GM21367 (cell line): ENCODE measurements at regions not wholly inside any gene's neighbourhood (a gene's known extent, or its start where the extent isn't known, plus 50 kb on each side); places are given as distances from the start of the nearest gene placed in this dataset.
A peak's percentile ranks its signal among the peaks of the same experiment; 100 is the strongest.

Experiments
- ATAC-seq: cut with Tn5 transposase; IDR thresholded peaks from one replicate; pipeline ENCODE4 v1.9.1; 2021; ENCODE audit not compliant: unreplicated experiment

DNA sequence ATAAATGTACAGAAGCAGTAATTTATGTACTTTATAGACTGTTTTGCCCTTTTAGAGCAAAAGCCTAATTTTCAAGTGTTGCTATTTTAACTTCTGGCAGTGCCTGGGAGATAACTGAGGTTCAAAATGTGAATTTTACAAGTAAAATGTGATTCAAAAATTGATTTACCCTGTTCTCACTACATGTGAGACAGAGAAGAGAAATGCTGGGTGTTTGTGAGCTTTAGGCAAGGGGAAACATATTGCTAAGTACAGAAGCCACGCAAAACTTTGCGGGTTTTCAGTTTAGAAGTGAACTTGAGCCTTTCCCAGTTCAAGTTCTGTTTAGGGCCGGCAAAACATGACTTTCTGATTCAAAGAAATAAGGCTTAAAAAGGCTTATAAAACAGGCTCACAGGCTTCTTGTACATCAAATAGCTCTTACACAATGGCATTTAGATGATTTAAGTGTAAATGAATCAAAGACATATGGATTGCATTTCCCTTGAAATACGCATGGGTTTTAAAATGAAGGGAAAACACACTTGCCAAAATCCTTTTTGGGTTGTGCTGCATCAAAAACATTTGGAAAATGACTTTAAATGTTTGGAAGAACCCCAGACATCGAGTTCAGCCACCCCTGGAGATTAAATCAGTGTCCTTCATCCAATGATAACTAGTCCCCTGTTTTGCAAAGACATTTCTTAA is 370.8 kb upstream of the MEF2C start:
- ATAC-seq: no peak

DNA sequence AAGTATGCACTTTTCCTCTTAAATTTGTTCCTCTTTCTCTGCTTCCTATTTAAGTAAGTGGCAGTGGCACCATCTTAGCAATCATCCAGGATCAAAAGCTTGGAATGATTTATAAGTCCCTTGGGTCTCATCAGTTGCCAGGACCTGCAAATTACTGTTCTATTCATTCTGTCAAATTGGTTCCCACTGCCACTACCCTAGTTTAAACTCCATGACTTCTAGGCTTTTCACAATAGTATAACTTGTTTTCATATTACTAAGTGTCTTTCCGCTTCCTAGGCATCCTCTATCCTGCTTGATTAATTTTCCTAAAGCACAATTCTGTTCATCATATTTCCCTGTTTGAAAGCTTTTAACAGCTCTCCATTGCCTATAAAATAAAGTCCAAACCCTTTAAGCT is 363.9 kb upstream of the MEF2C start:
- no peak for ATAC-seq

DNA sequence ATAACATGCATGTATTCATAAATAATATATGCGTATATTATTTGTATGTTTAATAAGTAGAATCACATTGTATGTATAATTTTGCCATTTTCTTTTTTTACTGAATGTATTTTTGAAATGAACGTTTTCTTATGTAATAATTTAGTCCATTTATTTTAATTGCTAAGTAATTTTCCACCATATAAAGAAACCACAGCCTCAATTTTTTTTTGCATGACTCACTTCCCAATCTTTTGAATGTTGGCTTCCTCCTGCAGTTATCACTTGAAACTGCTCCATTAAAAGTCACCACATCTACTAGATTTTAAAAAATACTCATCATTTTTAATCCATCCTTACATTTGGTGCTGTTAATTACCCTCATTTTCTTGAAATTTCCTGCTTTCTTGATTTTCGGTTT is 363.3 kb upstream of the MEF2C start:
- no peak for ATAC-seq

DNA sequence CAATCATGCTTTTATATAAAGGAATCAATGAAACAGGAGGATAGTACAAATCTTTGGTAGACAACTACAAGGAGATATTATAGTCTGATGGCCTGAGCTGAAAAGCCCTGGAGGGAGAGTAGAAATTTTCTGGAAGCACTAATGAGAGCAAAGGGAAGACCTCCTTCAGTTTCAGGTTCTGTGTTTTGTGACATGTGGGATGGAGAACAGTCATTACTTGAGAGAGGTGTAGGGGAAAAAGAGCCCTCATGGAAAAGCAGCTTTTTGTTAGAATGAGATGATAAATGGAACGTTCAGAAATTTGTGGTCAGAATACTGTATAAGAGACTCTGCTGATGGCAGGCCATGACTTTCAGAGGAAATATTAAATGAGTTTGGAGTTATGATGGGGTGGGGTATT is 360.6 kb upstream of the MEF2C start:
- ATAC-seq: no peak

DNA sequence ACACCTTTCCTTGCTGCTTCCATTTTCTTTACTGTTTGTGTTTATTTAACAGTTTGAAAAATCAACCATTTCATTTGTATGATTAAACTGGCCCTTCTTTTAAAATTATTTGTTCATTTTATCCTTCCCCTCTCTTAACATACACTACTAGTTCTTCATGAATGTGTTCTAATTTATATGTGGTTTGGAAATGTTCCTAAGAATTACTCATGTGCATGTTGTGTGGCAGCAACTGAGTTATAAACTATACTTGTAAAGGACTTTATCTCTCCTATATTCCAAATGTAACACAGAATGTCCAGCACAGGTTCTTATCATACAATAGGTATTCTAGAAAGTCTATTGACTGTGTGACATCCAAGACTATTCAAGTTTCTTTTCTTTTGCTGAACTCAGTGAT is 358.2 kb upstream of the MEF2C start:
- ATAC-seq: no peak

DNA sequence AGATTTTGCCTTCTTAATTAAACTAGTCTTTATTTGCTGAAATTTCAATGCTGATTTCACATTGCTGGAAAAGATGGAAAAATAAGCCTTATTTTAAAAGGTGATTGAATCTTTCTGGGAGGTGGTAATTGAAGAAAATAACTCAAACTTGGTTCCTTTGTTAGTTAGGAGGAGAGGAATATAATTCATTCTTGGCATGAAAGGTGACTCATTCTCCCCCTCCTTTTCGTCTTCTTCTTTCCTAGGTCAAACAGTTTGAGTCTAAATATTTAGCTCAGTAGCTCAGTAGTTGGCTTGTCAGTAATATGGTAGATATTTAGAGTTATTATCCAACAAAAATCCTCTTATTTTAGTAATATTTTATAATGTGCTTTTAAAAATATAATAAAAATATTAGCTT is 353.9 kb upstream of the MEF2C start:
- ATAC-seq: no peak

DNA sequence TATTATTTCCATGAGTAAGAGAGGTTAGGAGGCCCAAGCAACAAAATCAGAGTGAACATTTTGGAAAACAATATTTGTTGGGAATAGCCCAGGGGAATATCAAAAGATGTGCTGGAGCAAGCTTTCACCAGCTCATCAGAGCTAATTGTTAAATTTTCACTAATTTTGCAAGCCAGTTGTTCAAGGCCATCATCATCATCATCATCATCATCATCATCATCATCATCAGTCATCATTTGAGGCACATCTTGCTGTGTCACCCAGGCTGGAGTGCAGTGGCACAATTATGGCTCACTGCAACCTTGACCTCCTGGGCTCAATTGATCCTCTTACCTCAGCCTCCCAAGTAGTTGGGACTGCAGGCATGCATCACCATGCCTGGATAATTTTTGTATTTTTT is 350.5 kb upstream of the MEF2C start:
- no peak for ATAC-seq

DNA sequence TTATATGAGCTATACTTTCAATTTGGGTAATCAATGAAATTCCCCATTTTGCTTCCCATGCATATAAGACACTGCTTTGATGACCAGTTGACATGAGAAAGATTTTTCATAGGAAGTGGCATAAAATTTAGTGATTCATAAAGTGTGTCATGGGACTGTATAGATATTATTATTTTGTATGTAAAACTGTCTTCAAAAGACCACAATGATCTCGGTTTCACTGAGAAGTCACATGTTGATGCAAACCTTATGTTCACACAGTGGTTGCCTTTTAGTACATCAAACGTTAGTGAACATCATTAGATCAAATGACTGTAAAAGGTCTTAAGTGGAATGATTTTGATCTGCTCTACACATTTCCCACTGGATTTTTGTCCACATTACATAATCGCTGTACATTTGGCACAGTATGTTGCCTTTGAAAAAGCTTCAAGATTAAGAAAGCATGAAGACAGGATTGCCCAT is 349.2 kb upstream of the MEF2C start:
- ATAC-seq: peak; percentile 96

DNA sequence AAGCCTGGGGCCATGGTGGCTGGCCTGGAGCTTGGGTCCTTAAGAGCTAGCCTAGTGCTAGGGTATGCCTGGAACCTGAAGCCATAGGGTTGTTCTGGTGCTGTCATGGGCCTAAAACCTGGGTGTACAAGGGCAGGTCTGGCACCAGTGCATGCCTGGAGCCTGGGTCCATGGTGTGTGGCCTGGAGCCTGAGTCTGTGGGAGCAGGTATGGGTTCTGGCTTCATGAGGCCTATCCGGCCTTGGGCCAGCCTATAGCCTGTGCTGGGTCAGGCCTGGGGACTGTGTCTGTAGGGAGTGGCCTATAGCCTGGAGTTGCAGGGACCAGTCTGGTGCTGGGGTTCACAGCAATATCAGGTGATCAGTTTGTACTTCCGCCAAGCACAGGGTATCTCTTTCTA is 347.2 kb upstream of the MEF2C start:
- no peak for ATAC-seq

DNA sequence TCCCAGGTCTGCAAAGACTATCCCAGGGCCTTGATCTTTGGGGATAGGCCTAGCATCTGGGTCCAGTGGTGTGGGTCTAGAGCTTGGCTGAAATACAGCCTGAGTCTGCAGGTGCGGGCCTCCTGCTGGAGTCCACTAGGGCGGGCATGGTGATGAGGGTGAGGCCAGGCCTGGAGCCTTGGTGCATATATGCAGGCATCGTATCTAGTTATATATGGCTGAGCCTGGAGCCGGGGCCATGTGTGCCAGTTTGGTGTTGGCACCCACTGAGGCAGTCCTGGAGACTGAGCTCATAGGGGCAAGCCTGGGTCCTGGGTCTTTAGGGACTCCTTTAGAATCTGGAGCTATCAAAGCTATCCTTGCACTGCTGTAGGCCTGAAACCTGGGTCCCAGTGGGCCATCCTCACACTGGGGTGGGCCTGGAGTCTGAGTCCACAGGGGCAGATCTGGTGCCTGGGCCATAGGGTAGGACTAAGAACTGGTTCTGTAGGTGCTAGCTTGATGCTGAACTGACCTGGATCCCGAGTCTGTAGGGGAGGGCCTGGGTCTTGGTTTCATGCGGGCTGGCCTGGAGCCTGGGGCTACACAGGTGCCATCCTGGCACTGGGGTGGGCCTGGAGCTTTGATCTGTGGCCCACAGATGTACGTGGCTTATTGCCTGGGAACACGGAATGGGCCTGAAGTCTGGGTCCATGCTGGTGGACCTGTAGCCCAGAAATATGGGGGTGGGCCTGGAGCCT is 346.5 kb upstream of the MEF2C start:
- no peak for ATAC-seq

DNA sequence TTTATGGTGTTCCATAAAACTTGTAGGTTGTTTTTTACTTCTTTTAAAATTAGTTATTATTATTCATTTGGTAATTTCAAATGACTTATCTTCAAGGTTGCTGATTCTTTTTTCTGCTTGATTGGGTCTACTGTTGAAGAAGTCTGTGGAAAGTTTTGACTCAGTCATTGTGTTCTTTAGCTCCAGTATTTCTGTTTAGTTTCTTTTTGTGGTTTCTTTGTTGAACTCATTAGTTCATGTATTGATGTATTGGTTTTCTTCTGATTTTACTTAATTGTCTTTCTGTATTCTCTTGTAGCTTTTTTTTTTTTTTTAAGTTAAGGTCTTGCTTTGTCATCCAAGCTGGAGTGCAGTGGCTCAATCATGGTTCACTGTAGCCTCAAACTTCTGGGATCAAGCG is 345.4 kb upstream of the MEF2C start:
- no peak for ATAC-seq

DNA sequence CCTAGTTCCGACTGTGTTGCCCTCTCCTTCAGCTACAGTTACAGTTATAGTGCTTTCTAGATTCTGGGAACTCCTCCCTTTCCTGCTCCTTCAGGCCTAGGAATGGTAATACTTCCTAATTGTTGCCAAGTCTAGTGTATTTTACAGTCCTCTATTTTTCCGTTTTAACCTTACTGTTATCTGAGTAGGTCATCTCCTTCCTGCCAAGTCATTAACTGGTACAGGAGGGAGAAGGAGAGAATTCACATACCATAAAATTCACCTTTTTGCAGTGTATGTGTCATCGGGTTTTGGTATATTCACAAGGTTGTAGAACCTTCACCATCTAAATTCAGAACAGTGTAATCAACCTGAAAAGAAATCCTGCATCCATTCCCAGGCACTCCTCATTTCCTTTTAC is 335.4 kb upstream of the MEF2C start:
- no peak for ATAC-seq

DNA sequence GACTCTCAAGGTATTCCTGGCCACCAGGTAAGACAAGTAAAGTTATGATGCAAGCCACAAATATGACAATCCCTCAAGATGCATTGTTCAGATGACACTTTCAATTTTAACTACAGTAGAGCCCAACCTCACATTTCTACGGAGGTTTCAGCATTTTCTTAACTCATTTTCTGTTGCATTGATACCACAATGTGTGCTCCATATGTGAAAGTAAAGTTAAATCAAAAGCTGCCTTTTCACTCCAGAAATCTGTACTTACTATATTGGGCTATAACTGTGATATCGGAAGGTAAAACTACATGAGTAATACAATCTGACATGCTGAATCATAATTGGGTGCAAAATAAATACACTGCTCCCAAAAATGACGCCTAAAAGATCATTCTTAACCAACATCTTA is 333.6 kb upstream of the MEF2C start:
- ATAC-seq: no peak

DNA sequence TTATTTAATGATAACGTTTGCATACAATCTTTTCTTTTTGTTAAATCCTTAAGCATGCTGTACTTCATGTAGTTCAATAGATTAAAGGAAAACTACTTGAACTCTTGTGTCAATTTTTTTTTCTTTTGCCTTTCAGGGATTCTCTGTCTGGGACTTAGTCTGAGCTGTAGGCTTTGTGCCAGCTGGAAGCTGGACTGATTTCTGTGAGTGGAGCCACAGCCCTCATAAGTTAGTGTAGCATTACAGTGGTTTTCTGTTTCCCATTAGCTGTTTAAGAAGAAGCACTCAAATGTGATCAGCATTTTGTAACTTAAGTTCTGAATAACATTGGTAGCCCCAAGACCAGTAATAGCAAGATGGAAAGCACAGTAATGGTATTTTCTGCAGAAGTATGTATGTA is 330.6 kb upstream of the MEF2C start:
- no peak for ATAC-seq

DNA sequence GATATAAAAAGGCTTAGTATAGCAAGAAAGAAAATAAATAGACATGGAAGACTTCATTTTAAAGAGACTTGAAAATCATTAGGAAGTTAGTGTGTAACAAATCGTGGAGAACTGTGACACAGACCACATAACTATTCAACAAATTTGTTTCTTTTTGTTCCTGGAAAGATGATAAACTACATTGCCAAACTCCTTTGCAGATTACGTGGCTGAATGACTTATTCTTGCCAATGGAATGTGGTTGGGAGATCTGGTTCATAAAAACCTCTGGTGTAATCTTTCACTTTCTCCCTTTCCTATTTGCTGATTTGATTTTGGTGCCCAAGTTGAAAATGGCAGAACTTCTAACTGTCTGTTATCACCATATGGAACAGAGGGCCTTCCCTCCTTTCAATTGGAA is 328.9 kb upstream of the MEF2C start:
- ATAC-seq: no peak

DNA sequence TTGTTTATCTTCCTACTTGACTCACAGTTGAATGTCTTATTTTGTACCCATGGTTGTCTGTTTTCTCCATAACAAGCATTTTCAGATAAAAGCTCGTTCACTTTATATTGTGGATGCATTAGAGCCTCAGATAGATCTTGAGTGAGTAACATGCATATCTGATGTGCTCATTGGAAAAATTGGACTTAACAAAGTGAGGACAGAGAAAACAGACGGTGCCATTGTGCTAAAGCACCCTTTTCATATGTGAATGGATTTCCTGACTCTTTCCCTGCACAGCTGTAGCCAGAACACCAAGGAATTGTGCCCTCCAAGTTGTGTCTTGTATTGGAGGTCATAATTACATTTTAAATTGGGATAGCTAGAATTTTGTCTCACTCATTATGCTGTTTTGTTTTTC is 325.8 kb upstream of the MEF2C start:
- no peak for ATAC-seq

DNA sequence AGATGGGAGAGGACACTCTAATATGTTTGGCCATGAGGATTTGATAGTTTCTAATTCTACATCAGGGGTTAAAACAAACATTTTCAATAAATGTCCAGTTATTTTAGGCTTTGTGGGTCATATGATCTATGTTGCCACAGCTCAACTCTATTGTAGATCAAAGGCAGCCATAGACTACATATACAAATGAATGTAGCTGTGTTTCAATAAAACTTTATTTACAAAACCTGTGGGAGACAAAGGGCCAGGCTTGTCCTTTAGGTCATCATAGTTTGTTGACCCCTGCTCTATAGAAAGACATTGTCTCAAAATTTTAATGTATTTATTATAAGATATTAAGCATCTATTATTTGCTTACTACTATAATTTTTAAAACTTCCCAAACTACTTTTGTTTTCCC is 325.4 kb upstream of the MEF2C start:
- ATAC-seq: no peak

DNA sequence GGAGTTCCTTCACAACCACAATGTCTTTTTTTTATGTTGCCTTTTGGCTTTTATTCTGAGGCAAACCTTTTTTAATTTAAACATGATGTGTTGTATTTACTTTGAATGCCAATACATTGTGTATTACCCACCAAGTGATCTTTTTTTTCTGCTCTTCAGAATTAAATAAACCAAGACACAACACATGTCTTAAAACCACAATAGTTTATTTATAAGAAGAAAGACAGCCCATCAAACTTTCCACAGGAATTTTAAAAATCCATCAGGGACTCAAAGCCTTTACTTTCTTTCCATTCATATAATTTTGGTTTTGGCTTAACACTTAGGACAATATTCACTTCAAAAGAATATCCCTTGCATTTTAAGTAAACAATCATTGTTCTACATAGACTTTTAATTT is 321.8 kb upstream of the MEF2C start:
- ATAC-seq: no peak

DNA sequence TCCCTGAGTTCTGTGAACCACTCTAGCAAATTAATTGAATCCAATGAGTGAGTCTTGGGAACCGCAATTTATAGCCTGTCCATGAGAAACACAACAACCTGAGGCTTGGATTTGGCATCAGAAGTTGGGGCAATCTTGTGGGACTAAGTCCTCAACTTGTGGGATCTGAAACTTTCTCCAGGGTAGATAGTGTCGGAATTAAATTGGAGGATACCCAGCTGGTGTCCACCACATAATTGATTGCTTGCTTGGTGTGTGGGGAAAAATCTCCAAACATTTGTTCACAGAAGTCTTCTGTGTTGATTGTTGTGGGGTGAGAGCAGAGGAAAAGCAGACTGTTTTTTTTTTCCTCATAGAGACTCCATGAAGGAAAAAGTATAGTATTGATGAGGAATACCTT is 320.6 kb upstream of the MEF2C start:
- ATAC-seq: no peak

DNA sequence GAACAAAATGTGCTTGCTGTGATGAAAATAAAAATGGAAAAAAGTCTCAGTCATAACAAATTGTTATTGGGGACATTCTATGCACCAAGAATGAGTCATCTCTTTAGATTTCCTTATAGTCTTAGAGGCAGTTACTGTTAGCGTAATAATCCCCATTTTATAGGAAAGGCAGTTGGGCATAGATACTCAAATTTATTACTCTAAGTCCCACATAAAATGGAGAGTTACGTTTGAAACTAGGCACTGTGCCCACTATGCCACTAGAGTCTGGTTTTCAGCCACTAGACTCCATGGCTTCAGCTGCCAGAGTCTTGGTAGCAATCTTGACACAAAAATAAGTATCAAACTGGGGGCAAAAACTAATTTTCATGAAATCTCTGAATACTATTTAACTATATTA is 317.9 kb upstream of the MEF2C start:
- ATAC-seq: no peak

DNA sequence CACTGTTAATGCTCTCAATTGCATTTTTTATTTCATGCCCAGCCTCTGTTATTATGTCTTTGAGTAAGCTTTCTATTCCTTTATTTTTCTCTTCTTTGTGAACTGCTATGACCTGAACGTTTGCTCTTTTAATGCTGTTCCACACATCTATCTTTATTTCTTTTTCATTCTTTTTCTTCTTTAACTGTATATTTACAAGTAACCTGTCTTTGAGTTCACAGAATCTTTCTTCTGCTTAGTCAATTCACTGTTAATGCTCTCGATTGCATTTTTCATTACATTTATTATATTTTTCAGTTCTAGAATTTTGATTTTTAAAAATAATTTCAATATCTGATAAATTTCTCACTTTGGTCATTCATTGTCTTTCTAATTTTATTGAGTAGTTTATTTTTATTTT is 316.3 kb upstream of the MEF2C start:
- no peak for ATAC-seq

DNA sequence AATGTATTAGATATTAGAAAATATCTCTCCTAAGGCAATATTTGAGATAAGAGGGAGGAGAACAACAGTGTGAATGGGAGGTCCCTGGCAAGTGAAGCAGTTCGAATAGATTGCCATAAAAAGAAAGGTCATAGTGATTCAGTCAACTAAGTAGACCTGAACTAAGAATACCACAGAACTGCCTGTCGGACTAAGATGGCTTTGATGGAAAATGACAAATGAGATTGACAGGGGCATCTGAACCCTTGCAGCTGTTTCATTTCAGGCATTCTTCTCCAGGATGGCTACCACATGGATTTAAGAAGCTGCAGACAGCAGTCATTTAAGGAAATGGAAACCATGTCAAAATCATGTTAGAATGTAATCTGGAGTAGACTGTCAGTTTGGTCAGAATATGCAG is 308.4 kb upstream of the MEF2C start:
- no peak for ATAC-seq
